Superior temporal gyrus (tissue), 1 donor: ENCODE measurements at regions not wholly inside any gene's neighbourhood (a gene's known extent, or its start where the extent isn't known, plus 50 kb on each side); places are given as distances from the start of the nearest gene placed in this dataset.
"Not testable (repeated sequence)": the region's sequence is repeated elsewhere in the genome, so short reads cannot be mapped to it uniquely, and the experiment has no call there.

Experiments used
- DNase-seq: peaks from one replicate; pipeline ENCODE4 v3.0.0-alpha.2; 2016; ENCODE audit errors: extremely low spot score

DNA sequence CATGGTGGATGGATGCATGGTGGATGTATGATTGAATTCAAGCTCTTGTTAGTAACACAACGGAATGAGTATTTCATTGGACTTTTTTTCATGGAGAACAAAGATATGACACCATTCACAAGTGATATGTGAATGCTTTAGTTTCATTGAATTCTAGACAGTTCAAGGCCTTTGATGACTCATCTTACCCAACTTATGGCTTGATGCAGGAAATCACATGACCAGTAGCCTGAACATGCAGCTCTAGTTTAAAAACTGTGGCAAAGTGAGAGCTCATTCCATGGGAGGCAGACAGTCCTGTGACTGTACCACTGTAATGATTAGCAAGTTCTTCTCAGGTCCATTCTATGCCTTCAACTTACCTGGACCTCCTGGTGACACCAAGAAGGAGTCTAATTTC is 1239.3 kb downstream of the TYW1 start:
- no peak for DNase-seq

DNA sequence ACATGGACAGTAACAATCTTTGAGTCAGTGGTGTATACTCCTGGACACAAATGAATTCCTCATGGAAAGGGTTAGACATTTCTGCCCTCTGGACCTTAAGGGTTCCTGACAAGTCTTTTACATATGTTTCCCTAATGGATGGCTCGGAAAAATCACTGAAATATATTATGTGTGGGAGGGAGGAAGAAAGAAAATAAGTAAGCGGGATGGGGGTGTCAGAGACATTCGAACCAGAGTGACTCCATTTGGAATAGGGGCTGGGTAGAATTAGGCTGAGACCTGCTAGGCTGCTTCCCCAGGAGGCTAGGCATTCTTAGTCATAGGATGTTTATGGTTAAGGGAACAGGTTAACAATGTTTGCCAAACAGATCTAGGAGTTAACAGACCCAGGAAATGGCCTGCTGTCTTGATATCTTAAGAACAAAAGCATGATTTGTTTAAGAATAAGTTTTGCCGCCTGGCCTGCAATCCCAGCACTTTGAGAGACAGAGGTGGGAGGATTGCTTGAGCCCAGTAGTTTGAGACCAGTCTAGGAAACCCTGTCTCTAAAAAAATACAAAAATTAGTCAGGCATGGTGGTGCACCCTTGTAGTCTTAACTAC is 1241.7 kb downstream of the TYW1 start:
- DNase-seq = no peak

DNA sequence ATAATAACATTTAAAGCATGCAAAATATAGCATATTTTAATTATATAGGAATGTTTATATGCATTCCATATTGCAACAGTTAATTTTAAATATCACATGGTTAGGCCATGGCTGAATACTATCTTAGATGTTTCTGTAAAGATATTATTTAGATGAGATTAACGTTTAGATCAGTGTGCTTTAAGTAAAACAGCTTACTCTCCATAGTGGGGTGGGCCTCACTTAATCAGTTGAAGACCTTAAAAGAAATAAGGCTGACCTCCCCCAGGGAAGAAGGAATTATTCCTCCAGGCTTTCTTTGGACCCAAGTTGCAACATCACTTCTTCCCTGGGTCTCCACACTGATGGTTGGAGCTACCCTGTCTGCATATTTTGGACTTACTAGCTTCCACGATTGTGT is 1246.5 kb downstream of the TYW1 start:
- DNase-seq = no peak

DNA sequence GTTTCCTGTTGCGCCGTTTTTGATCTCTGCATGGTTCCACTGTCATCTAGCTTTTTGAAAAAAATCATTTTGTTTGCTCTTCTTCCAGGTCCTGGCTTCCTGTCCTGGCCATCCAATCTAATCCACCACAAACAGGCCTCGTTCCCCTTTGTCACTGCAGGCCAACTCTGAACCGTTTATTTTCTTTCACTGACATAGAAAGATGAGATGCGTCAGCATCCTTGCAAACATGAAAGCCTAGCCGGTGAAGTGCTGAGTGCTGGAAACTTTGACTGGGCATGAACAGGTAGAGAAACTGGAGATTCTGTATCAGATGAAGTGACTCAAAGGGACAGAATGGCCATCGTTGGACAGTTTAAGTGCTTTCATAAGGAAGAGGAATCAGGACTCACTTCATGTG is 1247.8 kb downstream of the TYW1 start:
- DNase-seq = no peak

DNA sequence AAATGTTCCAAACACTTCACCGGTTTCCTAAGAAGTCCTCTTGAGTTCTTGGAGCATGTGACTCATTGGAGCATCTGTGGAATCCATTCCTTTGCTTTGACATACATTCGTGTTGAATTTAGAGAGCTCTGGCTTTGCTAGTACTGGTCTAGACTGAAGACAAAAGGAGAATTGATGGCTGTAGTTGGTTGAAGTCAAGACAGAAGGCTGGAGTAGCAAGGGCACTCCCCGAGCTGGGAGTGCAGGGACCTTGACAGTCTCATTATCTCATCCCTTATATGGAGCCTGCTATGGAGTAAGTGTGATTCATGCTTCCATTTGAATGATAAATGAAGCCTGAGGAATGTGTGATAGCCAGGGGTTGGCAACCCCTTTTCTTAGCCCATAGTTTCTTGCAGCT is 1249.1 kb downstream of the TYW1 start:
- DNase-seq = no peak

DNA sequence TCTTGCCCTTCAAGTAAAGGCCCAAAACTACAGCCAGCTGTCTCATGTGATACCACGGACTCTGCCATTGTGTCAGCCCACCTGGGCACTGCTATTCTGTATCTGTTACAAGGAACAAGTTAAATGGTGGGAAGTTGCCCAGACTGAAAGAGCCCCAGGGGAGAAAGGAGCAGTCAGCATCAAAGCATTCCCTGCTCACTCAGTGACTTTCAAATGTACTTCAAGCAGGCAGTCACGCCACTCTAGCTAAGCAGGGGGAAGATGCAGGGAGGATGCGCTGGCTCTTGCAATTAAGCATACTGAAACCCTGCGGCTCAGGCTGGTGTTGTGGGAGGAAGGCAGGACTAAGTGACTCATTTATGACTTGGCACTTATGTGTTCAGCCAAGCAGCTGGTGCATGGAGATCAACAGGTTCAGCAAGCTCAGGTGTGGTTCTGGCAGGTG is 1249.6 kb downstream of the TYW1 start:
- no peak for DNase-seq

DNA sequence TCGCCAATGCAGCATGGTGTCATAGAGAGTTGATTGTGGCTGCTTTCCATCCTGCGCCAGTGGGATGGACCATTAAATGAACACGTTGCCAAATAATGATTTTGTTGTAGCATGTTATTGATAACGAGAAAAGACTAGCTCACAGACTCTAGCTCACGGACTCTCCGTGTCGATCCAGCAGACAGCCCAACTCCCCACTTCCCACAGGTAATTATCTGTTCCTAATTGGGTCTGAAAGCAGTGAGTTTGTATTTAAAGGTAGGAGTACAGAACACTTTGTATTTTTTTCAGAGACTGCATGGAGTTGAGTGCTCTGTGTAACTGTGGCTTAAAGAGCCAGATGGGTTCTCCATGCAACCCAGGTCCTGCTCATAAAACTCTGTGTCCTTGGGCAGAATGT is 1250.5 kb downstream of the TYW1 start:
- no peak for DNase-seq

DNA sequence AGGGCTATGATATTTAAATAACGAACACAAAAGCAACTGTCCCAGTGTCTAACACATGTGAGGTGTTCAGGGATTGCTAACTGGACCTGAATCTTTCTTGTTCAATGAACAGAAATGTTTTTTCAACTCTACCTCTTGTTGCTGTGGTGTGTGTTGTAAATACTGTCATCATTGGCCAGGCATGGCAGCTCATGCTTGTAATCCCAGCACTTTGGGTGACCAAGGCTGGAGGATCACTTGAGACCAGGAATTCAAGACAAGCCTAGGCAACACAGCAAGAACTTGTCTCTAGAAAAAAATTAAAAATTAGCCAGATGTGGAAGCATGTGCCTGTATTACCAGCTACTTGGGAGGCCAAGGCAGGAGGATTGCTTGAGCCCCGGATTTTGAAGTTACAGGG is 1250.9 kb downstream of the TYW1 start:
- DNase-seq = no peak

DNA sequence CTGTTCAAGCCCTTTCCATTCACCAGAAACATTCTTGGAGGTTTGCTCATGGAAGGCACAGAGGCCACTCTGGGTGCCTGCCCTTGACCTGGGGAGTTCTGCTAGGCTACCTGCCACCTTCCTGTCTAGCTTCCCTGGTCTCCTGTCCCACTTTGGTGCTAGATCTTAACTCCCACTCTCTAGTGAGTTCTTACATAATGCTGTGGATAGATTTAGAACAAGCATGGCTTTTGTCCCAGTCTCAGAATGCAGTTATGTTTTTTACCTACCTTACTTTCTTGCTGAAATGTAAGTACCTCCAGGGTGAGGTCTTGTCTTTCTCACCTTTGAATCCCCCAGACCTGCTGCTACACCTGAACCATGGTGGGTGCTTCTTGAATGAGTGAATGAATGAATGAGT is 1252.3 kb downstream of the TYW1 start:
- DNase-seq = peak; percentile 66

DNA sequence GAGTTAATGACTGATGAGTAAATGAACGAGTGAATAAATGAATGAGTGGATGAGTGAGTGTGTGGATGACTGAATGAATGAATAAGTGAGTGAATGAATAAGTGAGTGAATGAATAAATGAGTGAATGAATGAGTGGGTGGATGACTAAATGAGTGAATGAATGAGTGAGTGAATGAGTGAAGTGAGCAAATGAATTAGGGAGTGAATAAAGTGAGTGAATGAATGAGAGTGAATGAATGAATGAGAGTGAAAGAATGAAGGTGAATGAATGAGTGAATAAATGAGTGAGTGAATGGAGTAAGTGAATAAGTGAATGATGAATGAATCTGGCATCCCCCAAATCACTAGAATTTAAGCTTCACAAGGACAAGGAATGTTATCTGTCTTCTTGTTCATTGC is 1253.0 kb downstream of the TYW1 start:
- no peak for DNase-seq

DNA sequence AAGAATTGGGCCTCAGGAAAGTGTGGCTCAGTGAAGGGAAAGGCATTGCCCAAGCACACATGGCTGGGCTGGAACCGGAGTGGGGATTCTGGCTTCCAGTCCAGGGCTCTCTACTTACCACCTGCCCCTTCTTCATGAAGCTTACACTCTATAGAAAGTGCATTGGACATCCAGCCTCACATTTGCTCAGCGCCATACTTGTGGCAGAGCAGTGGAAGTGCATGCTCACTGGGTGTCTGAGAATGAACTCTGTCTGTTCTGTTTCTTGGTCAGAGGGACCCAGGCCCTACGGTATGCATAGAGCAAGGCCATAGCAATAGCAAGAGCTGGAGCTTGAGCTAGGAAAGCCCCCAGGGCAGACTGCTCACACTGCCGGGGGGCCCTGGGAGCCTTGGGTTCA is 1253.5 kb downstream of the TYW1 start:
- DNase-seq = no peak

DNA sequence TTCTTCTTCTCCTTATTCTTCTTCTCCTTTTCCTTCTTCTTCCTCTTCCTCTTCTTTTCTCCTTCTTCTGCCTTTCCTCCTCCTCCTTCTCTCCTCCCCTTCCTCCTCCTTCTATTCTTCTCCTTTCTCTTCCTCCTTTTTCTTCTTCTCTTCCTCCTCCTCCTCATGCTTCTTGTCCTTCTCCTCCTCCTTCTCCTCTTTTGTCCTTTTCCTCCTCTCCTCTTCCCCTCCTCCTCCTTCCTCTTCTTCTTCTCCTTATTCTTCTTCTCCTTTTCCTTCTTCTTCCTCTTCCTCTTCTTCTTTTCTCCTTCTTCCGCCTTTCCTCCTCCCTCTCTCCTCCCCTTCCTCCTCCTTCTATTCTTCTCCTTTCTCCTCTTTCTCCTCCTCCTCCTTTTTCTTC is 1258.2 kb downstream of the TYW1 start:
- not testable (repeated sequence) for DNase-seq

DNA sequence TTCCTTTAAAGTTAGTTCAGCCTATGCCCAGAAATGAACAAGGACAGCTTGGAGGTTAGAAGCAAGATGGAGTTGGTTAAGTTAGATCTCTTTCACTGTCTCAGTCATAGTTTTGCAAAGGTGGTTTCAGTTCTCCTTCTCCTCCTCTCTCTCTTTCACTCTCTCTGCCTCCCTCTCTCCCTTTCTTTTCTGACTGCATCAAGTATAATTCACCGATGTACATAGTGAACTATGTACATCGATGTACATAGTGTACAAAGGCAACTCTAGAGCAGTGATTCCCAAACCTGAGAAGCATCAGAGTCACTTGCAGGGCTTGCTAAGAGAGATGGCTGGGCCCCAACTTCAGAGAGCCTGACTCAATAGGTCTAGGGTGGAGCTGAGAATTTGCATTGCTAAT is 1259.7 kb downstream of the TYW1 start:
- no peak for DNase-seq

DNA sequence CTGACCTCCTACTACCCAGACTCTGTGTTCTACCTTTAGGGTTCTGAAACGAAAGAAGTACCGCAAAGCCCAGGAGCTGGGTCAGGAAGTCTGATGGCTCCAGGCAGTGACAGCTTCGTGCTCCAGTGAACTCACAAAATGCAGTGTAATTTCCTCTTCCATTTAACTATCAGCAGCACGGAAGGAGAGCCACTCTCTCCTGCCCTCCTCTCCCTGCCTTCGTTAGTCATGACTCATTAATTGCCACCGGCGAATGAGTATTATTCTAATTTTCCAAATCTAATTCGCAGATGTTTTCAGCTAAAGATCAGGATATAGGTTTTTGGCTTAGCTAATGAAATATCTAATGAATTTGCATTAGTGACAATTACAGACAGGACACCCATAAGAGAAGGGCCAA is 1262.0 kb downstream of the TYW1 start:
- DNase-seq = no peak

DNA sequence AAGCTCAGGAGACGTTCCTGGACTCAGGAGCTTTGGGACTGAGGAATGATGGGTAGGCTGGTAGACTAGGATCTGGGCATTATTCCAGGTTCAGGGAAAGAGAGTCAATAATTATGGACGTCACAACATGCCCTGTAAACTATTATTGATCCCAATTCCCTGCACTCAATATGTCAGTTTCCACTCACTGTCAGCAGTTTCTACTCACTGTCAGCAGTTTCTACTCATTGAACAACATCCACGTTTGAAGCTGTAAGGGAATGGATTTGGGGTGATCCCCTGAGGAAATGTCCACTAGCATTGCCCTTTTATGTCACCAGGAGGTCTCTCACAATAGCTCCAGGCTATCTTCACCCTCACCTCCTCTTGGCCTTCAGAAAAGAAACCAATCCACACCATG is 1268.6 kb downstream of the TYW1 start:
- DNase-seq = no peak

DNA sequence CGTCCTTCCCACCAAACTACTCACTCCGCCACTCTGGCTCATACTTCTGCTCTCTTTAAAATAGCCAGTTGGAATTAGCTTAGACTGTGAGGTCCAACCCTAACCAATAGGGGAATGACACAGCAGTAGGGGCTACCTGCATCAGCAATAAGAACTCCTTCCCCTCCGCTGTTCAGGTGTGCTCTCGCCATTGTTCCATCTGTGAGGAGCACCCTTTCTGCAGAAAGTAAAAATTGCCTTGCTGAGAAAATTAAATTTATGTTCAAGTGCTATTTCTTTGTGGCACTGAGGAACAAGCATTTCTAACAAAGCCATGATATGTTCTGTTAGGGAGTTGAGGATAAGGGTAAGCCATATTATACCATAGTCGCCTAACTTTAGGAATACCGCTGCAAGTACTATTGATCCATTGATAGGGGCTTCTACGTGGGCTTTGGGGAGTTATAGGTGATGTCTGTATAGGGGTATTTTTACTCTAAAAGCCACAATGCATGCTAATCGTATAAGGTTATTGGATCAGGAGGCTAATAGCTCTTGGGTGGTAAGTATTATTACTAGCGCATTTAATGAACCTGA is 1269.5 kb downstream of the TYW1 start:
- no peak for DNase-seq

DNA sequence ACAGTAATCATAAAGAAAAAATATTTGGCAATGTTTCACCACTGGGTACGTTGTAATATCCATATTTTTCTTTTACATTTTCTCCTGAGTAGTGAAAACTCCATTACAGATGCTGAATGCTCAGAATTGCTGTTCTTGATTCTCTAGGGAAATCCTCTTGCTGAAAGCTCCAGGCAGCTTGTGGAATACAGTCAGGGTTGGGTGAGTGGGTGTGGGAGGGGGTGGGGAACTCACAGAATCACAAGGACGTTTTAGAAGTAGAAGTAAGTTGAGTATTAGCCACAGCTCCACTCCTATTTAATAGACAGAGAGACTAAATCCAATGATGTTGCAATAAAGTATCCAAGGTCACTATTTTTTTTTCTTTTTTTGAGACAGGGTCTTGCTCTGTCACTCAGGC is 1270.9 kb downstream of the TYW1 start:
- DNase-seq = no peak

DNA sequence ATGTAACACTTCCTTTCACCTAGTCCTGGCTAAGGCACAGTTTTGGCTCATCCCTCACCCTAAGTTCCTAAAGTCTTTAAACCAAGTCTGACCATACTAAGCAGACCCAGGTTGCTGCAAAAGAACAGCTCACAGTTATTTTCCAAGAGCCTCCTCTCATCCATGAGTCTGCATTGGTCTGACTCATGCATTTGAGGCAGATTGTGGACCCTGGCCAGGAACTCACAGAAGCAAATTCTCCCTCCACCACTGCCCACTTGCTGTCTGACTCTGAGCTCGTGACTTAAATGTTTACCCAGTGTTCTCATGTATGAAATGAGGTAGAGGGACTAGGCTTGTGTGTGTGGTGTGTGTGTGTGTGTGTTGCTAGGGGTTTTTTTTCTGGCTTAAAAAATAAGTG is 1272.8 kb downstream of the TYW1 start:
- peak; percentile 56 for DNase-seq

DNA sequence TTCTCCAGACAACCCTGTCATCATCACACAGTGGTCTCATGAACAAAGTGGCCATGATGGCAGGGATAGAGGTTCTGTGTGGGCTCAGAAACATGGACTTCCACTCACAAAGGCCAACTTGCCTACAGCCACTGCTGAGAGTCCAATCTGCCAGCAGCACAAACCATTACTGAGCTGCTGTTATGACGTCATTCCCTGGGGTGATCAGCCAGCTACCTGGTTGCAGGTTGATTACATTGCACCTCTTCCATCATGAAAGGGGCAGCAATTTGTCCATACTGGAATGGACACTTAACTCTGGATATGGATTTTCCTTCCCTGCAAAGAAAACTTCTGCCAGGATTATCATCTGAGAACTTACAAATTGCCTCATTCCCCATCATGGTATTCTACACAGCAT is 1275.9 kb downstream of the TYW1 start:
- no peak for DNase-seq

DNA sequence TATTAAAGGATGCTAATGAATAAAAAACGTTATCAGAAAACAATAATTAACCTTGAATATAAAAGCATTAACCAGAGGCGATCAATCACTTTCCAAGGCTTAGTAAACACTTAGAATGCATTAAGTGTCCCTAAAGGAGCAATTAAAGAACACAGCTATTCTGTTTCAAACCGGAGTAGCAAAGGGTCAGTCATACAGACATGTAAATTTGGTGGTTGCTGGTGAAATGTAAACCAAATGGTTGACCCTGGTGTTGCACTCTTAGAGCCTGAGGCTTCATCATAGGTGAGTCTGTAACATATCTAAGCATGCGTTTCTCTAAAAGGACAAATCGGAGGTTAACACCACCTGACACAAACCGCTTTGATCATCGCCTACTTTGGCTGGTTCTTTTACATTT is 1280.1 kb downstream of the TYW1 start:
- DNase-seq = no peak

DNA sequence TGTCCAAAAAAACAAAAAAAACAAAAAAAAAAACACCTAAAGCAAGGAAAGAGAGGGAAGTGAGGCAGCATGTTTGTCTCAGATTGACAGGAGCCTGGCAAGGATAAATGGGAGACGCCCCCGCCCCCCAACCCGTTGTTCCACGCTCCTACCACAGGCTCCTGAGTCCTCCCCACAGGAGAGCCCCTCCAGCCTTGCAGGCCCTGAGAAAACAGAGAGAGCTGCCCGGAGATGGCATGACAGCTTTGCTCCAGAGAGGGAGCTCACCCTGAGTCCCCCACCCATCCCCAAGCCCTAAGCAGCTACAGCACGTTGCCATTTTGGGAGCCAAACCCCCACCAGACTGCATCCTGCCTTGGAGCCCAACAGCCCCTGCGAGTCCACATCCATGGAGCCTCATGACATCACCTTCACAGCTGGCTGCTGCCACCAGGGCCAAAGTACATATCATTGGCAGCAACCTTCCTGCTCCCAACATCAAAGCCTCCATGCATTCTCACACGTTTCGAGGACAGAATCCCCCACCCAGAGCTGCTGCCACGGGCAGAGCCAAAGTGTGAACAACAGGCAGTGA is 1283.3 kb downstream of the TYW1 start:
- no peak for DNase-seq

DNA sequence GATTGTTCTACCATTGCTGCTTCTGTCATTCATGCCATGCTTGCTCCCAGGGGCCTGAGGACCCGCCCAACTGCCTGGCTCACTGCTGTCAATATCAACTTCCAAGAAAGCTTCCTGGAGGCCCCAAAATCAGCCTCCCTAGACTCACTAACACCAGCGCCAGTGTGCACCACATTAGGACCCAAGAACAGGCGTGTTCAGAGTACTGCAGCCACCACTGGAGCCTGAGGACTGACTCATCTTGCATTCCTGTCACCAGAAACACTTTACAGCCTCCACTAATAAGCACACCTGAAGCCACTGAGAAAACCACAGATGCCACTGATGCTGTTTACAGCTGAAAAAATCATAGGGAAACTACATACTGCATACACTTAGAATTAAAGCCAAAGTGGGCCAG is 1284.3 kb downstream of the TYW1 start:
- DNase-seq = no peak

DNA sequence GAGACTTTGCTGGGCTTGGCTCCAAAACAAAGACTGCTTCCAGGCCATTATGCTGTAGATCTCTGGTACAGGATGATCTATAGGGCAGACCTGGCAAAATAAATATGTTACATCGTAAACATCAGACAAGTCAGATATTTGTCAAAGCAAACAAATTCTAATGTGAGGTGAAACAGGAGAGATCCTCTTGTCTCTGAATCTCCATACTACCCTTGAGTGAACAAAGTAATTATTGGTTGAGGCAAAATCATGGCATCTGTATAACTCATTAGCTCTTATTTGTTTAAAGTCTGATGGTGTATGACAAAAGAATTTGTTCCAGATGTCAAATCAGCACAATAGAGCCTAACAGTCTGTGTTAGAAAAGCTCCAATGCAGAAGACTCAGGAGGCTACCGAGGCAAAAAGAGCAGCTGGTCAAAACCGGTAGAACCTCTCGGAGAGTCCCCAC is 1291.5 kb downstream of the TYW1 start:
- DNase-seq = no peak

DNA sequence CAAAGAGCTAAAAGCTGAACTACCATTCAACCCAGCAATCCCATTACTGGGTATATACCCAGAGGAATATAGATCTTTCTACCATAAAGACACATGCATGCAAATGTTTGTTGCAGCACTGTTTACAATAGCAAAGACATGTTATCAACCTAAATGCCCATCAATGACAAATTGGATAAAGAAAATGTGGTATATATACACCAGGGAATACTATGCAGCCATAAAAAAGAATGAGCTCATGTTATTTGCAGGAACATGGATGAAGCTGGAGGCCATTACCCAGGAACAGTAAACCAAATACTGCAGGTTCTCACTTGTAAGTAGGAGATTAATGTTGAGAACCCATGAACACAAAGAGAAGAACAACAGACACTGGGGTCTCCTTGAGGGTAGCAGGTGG is 1295.1 kb downstream of the TYW1 start:
- no peak for DNase-seq
